ENCODE measurements at regions not wholly inside any gene's neighbourhood (a gene's known extent, or its start where the extent isn't known, plus 50 kb on each side); places are given as distances from the start of the nearest gene placed in this dataset.
"Not testable (repeated sequence)": the region's sequence is repeated elsewhere in the genome, so short reads cannot be mapped to it uniquely, and the experiment has no call there.

- DNase-seq (ENCODE audit: extremely low read depth in 1 of 2, low read depth in 1 of 2), result no peak
Measured at GRCh38 chrX:46235778-46236177, 309.4 kb downstream of the ZNF674 start.

GRCh38 chrX:46234775-46235174 lies 310.4 kb downstream of the ZNF674 start:
- no peak for DNase-seq (ENCODE audit: extremely low read depth in 1 of 2, low read depth in 1 of 2)

GRCh38 chrX:46228389-46228788 lies 316.8 kb downstream of the ZNF674 start:
- DNase-seq (ENCODE audit: extremely low read depth in 1 of 2, low read depth in 1 of 2), result no peak

GRCh38 chrX:46226422-46226821 lies 318.8 kb downstream of the ZNF674 start:
- DNase-seq (ENCODE audit: extremely low read depth in 1 of 2, low read depth in 1 of 2), result no peak

GRCh38 chrX:46223499-46223898 lies 321.7 kb downstream of the ZNF674 start:
- DNase-seq (ENCODE audit: extremely low read depth in 1 of 2, low read depth in 1 of 2), result not testable (repeated sequence)

- DNase-seq (ENCODE audit: extremely low read depth in 1 of 2, low read depth in 1 of 2), result no peak
Measured at GRCh38 chrX:46220822-46221221, 324.4 kb downstream of the ZNF674 start.

- no peak for DNase-seq (ENCODE audit: extremely low read depth in 1 of 2, low read depth in 1 of 2)
Measured at GRCh38 chrX:46218373-46218772, 326.8 kb downstream of the ZNF674 start.

GRCh38 chrX:46216406-46216805 lies 328.8 kb downstream of the ZNF674 start:
- DNase-seq (ENCODE audit: extremely low read depth in 1 of 2, low read depth in 1 of 2), result no peak

- no peak for DNase-seq (ENCODE audit: extremely low read depth in 1 of 2, low read depth in 1 of 2)
Measured at GRCh38 chrX:46211079-46211478, 334.1 kb downstream of the ZNF674 start.

GRCh38 chrX:46209768-46210167 lies 335.5 kb downstream of the ZNF674 start:
- no peak for DNase-seq (ENCODE audit: extremely low read depth in 1 of 2, low read depth in 1 of 2)

- no peak for DNase-seq (ENCODE audit: extremely low read depth in 1 of 2, low read depth in 1 of 2)
Measured at GRCh38 chrX:46209037-46209436, 336.2 kb downstream of the ZNF674 start.

GRCh38 chrX:46208225-46208854 lies 336.9 kb downstream of the ZNF674 start:
- DNase-seq (ENCODE audit: extremely low read depth in 1 of 2, low read depth in 1 of 2), result no peak

- no peak for DNase-seq (ENCODE audit: extremely low read depth in 1 of 2, low read depth in 1 of 2)
Measured at GRCh38 chrX:46204721-46205422, 340.3 kb downstream of the ZNF674 start.

GRCh38 chrX:46202733-46203514 lies 342.3 kb downstream of the ZNF674 start:
- no peak for DNase-seq (ENCODE audit: extremely low read depth in 1 of 2, low read depth in 1 of 2)

- DNase-seq (ENCODE audit: extremely low read depth in 1 of 2, low read depth in 1 of 2), result no peak
Measured at GRCh38 chrX:46200413-46200812, 344.8 kb downstream of the ZNF674 start.

- DNase-seq (ENCODE audit: extremely low read depth in 1 of 2, low read depth in 1 of 2), result no peak
Measured at GRCh38 chrX:46198858-46199257, 346.4 kb downstream of the ZNF674 start.

GRCh38 chrX:46186811-46187106 lies 358.5 kb downstream of the ZNF674 start:
- not testable (repeated sequence) for DNase-seq (ENCODE audit: extremely low read depth in 1 of 2, low read depth in 1 of 2)

GRCh38 chrX:46185923-46186810 lies 359.1 kb downstream of the ZNF674 start:
- no peak for DNase-seq (ENCODE audit: extremely low read depth in 1 of 2, low read depth in 1 of 2)

- DNase-seq (ENCODE audit: extremely low read depth in 1 of 2, low read depth in 1 of 2), result no peak
Measured at GRCh38 chrX:46184749-46185148, 360.5 kb downstream of the ZNF674 start.

GRCh38 chrX:46180258-46180687 lies 364.9 kb downstream of the ZNF674 start:
- no peak for DNase-seq (ENCODE audit: extremely low read depth in 1 of 2, low read depth in 1 of 2)

GRCh38 chrX:46179748-46180147 lies 365.5 kb downstream of the ZNF674 start:
- no peak for DNase-seq (ENCODE audit: extremely low read depth in 1 of 2, low read depth in 1 of 2)
